PFSK-1 (cell line): ENCODE measurements at regions not wholly inside any gene's neighbourhood (a gene's known extent, or its start where the extent isn't known, plus 50 kb on each side); places are given as distances from the start of the nearest gene placed in this dataset.

Experiments
- POLR2AphosphoS5 ChIP-seq: IDR thresholded peaks from 2 replicates; pipeline ENCODE4 v1.6.1; 2012; ENCODE audit warnings: low read depth, mild to moderate bottlenecking, control low read depth, low read length, moderate library complexity
- SIN3A ChIP-seq: IDR thresholded peaks from 2 replicates; pipeline ENCODE4 v1.6.1; 2012; ENCODE audit warnings: mild to moderate bottlenecking, low read length, moderate library complexity, borderline replicate concordance; ENCODE audit not compliant: insufficient read depth
- TAF1 ChIP-seq: IDR thresholded peaks from 2 replicates; pipeline ENCODE4 v1.6.1; 2012; ENCODE audit warnings: low read length, control low read depth, borderline replicate concordance; ENCODE audit not compliant: insufficient read depth

DNA sequence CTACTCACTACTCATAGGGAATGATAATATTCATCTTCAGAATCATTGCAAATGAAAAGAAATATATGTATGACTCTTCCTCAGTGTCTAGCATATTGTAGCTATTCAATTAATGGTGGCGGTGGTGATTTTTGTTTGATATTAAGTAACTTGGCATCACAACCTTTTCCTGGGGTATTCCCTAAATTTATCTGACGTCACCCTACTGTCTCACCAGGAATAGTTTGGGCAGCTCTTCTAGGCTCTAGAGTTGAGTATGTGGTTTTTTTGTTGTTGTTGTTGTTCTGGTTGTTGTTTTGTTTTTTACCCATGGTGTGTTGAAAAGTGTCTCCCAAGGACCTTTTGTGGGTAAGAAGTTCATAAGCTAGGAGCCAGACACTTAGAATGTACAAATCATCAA is 1320.3 kb upstream of the LRRTM1 start:
- no peak for TF ChIP-seq POLR2AphosphoS5
- TF ChIP-seq TAF1, result no peak
- TF ChIP-seq SIN3A, result no peak
